ENCODE measurements at regions not wholly inside any gene's neighbourhood (a gene's known extent, or its start where the extent isn't known, plus 50 kb on each side); places are given as distances from the start of the nearest gene placed in this dataset.

- Histone ChIP-seq H3K27ac (ENCODE audit: low read depth, low read length) (no peak overlapping the region), H3K9me2 (replicated peaks; ENCODE audit: control insufficient read depth, low read length) (no peaks in the 10 kb centered on the region), H3K27me3 (ENCODE audit: control insufficient read depth, low read length) (no peaks in the 10 kb centered on the region), H4K20me1 (ENCODE audit: control insufficient read depth, insufficient read depth, low read depth, low read length) (no peaks in the 10 kb centered on the region), H3K79me2 (ENCODE audit: control insufficient read depth, low read length) (no peaks in the 10 kb centered on the region), H3K9me3 (ENCODE audit: control insufficient read depth, insufficient read depth, low read length) (no peaks in the 10 kb centered on the region), H3K4me3 (ENCODE audit: low read length) (no peak overlapping the region), H3F3A (ENCODE audit: control insufficient read depth, insufficient read depth) (no peaks in the 10 kb centered on the region), H3K4me1 (ENCODE audit: control insufficient read depth, low read length) (no peaks in the 10 kb centered on the region), H3K36me3 (ENCODE audit: control insufficient read depth, low read length) (no peaks in the 10 kb centered on the region), H3K4me2 (ENCODE audit: low read length) (no peak overlapping the region)
- no peak for TF ChIP-seq CTCF (IDR thresholded peaks at IDR 0.05; ENCODE audit: low read depth, low read length, poor library complexity, severe bottlenecking)
- TF ChIP-seq EZH2phosphoT487 (IDR thresholded peaks at IDR 0.05; ENCODE audit: borderline replicate concordance, low read length): no peak
Observed at GRCh38 chr3:1955750-1956149, 142.9 kb upstream of the CNTN4 start.

DNA sequence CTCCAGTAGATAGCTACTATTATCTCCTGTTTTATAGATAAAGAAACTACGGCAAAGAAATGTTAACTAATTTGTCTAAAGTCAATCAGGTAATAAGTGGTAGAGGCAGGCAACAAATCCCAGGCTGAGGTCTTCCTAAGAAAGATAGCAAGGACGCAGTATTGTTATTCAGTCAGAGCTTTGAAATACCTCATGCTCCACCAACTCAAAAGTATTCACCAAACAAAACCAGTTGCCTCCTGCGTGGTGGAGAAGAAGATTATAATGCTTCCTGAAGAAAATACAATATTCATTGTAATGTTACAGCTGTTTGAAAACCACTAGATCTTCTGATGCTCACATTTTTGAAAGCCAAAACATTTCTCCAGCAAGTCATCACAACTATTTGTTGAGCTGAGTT is 138.2 kb upstream of the CNTN4 start:
- no peak for TF ChIP-seq EZH2phosphoT487 (IDR thresholded peaks at IDR 0.05; ENCODE audit: borderline replicate concordance, low read length)
- no peak for TF ChIP-seq CTCF (IDR thresholded peaks at IDR 0.05; ENCODE audit: low read depth, low read length, poor library complexity, severe bottlenecking)
- Histone ChIP-seq H3K4me1 (ENCODE audit: control insufficient read depth, low read length) (no peaks in the 10 kb centered on the region), H3K27me3 (ENCODE audit: control insufficient read depth, low read length) (no peaks in the 10 kb centered on the region), H3K9me3 (ENCODE audit: control insufficient read depth, insufficient read depth, low read length) (no peaks in the 10 kb centered on the region), H3K4me2 (ENCODE audit: low read length) (no peak overlapping the region), H3K27ac (ENCODE audit: low read depth, low read length) (no peak overlapping the region), H3K79me2 (ENCODE audit: control insufficient read depth, low read length) (no peaks in the 10 kb centered on the region), H3F3A (ENCODE audit: control insufficient read depth, insufficient read depth) (no peaks in the 10 kb centered on the region), H4K20me1 (ENCODE audit: control insufficient read depth, insufficient read depth, low read depth, low read length) (no peaks in the 10 kb centered on the region), H3K36me3 (ENCODE audit: control insufficient read depth, low read length) (no peaks in the 10 kb centered on the region), H3K9me2 (replicated peaks; ENCODE audit: control insufficient read depth, low read length) (no peaks in the 10 kb centered on the region), H3K4me3 (ENCODE audit: low read length) (no peak overlapping the region)

- no peak overlapping the region for H3K4me2 ChIP-seq (ENCODE audit: low read length)
- no peaks in the 10 kb centered on the region for H3K9me3 ChIP-seq (ENCODE audit: control insufficient read depth, insufficient read depth, low read length)
- no peak overlapping the region for H3K4me3 ChIP-seq (ENCODE audit: low read length)
- TF ChIP-seq EZH2phosphoT487 (IDR thresholded peaks at IDR 0.05; ENCODE audit: borderline replicate concordance, low read length): no peak
- no peak for TF ChIP-seq CTCF (IDR thresholded peaks at IDR 0.05; ENCODE audit: low read depth, low read length, poor library complexity, severe bottlenecking)
- no peaks in the 10 kb centered on the region for H3K36me3 ChIP-seq (ENCODE audit: control insufficient read depth, low read length)
- no peaks in the 10 kb centered on the region for H3K27me3 ChIP-seq (ENCODE audit: control insufficient read depth, low read length)
- no peaks in the 10 kb centered on the region for H3F3A ChIP-seq (ENCODE audit: control insufficient read depth, insufficient read depth)
- no peaks in the 10 kb centered on the region for H3K9me2 ChIP-seq (replicated peaks; ENCODE audit: control insufficient read depth, low read length)
- no peaks in the 10 kb centered on the region for H3K4me1 ChIP-seq (ENCODE audit: control insufficient read depth, low read length)
- H4K20me1 ChIP-seq (ENCODE audit: control insufficient read depth, insufficient read depth, low read depth, low read length): no peaks in the 10 kb centered on the region
- H3K79me2 ChIP-seq (ENCODE audit: control insufficient read depth, low read length): no peaks in the 10 kb centered on the region
- H3K27ac ChIP-seq (ENCODE audit: low read depth, low read length): no peak overlapping the region
Observed at GRCh38 chr3:1962396-1963088, 136.1 kb upstream of the CNTN4 start.
